ENCODE measurements at regions not wholly inside any gene's neighbourhood (a gene's known extent, or its start where the extent isn't known, plus 50 kb on each side); places are given as distances from the start of the nearest gene placed in this dataset.

DNA sequence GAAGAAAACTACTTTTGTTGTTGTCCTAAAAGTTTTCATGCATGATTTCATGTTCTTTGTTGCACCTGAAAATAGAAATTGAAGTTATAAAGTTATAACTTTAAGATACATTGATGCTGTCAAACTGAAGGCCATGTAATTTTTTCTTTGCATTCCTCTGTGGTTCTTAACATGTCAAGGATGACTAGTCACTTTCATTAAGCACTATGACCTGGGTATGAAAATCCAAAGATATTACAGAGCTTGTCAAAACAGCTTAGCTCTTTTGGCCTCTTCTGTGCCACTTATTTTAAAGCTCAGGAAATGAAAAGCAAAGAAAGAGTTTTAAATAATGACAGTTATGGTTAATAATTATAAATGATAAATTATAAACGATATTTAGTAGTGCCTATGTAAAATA is 241.6 kb upstream of the CACNA2D1 start:
- TF ChIP-seq, protein P1, sequence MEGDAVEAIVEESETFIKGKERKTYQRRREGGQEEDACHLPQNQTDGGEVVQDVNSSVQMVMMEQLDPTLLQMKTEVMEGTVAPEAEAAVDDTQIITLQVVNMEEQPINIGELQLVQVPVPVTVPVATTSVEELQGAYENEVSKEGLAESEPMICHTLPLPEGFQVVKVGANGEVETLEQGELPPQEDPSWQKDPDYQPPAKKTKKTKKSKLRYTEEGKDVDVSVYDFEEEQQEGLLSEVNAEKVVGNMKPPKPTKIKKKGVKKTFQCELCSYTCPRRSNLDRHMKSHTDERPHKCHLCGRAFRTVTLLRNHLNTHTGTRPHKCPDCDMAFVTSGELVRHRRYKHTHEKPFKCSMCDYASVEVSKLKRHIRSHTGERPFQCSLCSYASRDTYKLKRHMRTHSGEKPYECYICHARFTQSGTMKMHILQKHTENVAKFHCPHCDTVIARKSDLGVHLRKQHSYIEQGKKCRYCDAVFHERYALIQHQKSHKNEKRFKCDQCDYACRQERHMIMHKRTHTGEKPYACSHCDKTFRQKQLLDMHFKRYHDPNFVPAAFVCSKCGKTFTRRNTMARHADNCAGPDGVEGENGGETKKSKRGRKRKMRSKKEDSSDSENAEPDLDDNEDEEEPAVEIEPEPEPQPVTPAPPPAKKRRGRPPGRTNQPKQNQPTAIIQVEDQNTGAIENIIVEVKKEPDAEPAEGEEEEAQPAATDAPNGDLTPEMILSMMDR (IDR thresholded peaks at IDR 0.05; ENCODE audit: low read depth, low read length, missing control alignments) = no peak
- DNase-seq (ENCODE audit: extremely low read depth, low read depth) = no peak
- no peak overlapping the region for H3K4me3 ChIP-seq (replicated peaks; ENCODE audit: low read depth, low read length)

DNA sequence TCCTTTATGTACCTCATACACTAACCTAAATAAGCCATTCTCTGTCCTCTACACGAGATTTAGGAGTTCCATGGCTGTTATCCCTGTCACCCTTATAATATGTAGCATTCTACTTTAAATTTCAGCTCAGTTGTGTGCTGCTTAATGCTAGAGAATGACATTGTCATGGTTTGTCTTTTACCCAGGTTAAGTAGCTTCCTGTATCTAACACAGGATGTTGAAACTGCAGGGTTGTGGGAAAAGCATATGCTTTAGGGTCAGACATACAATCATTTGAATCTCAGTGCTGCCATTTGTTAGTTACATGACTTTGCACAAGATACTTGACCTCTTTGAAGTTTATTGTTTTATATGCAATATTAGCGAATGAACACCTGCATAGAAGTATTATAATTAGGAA is 235.1 kb upstream of the CACNA2D1 start:
- TF ChIP-seq, protein P1 (IDR thresholded peaks at IDR 0.05; ENCODE audit: low read depth, low read length, missing control alignments) = no peak
- no peak for DNase-seq (ENCODE audit: extremely low read depth, low read depth)
- no peak overlapping the region for H3K4me3 ChIP-seq (replicated peaks; ENCODE audit: low read depth, low read length)

DNA sequence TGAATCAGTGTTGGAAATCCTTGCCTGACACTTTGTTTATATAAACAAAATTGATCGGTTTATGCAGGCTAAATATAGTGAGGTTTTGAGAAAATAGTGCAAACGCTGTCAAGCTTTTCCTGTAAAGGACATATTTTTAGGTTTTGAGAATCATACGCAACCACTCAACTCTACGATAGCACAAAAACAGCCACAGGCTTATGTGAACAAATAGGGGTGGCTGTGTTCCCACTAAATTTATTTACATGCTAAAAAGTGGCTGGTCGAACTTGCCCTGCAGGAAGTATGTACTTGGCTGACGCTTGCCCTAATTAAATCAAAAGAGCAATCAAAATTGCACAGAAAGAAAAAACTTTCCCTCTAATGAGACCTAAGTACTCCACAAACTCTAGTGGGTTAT is 234.7 kb upstream of the CACNA2D1 start:
- H3K4me3 ChIP-seq (replicated peaks; ENCODE audit: low read depth, low read length) = no peak overlapping the region
- DNase-seq (ENCODE audit: extremely low read depth, low read depth) = no peak
- TF ChIP-seq, protein P1 (IDR thresholded peaks at IDR 0.05; ENCODE audit: low read depth, low read length, missing control alignments) = no peak

DNA sequence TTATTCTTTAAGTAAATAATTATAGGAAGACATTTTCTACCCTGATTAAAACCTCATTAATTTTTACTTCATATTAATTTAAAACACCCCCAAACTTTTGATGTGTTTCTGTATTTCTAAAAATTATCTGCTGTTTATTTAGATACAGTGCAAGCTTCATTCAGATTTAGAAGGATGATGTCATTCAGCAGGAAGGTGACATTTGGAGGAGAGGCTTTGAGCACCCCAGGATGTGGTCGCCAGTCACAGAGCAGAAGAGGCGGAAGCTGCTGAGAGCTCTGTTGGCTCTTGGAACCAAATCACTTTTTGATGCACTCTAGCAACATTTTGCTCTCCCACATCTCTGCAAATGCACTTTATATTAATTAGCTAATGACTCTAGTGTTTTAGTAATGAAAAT is 233.9 kb upstream of the CACNA2D1 start:
- H3K4me3 ChIP-seq (replicated peaks; ENCODE audit: low read depth, low read length) = no peak overlapping the region
- DNase-seq (ENCODE audit: extremely low read depth, low read depth) = no peak
- TF ChIP-seq, protein P1 (IDR thresholded peaks at IDR 0.05; ENCODE audit: low read depth, low read length, missing control alignments) = no peak

DNA sequence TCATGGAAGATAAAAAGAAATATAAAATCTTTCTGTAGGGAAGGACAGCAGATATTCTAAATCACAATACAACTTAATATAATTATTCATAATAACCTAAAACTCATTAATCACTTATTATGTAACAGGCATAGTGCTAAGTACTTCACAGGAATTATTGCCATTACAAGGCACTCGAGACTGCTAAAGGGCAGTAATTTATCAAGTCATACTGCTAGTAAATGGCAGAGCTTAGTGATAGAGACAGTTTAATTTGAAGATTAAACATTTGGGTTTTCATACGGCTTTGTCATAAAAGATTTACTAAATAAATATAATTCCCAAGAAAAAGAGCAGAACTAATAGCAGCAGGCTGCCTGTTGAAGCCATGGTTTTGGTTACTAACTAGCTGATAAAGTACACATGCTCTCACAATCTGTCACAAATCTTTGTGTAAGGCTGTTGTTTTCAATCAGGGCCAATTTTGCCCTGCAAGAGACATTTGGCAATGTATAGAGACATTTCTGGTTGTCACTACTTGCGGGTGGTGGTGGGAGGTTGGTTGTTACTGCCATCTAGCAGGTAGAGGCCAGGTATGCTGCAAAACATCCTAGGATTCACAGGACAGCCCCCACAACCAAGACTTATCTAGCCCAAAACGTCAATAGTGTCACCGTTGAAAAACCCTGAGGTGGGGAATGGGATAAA is 233.3 kb upstream of the CACNA2D1 start:
- TF ChIP-seq, protein P1 (IDR thresholded peaks at IDR 0.05; ENCODE audit: low read depth, low read length, missing control alignments) = no peak

DNA sequence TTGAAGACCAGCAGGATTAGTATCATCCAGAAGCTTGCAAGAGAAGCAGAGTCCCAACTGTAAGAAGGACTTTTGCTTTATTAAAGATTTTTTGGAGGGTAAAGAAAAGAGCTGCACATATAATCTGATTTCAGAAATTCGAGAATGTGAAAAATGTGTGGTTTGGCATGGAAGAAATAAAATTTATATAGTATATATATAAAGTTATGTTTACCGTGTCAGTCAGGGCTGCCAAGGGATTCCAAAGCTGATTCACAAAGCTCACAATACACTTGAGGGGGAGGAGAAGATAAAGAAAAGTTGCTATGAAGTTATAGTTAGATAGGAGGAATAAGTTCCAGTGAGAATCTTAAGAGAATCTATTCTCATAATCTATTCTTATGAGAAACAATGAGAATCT is 231.8 kb upstream of the CACNA2D1 start:
- no peak for DNase-seq (ENCODE audit: extremely low read depth, low read depth)
- TF ChIP-seq, protein P1 (IDR thresholded peaks at IDR 0.05; ENCODE audit: low read depth, low read length, missing control alignments) = no peak
- no peak overlapping the region for H3K4me3 ChIP-seq (replicated peaks; ENCODE audit: low read depth, low read length)

More for the DNA sequence above, 233.3 kb upstream of the CACNA2D1 start:
- DNase-seq (ENCODE audit: extremely low read depth, low read depth) = no peak
- no peak overlapping the region for H3K4me3 ChIP-seq (replicated peaks; ENCODE audit: low read depth, low read length)

DNA sequence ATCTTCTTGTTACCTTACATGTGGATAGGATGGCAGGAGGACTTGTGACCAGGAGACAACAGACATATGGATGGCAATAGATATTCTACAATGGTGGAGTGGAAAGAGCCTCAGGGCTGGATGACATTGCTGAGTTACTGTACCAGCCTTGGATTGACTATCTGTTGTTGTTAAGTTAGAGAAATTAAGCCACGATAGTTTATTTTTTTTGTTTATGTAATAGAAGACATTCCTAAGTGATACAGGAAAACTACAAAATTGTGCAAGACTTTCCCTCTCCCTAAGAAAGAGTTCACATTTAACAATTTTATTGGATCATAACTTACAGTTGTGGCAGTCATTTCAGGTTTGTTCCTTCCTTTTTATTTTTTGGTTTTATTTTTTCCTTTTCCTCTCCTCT is 230.7 kb upstream of the CACNA2D1 start:
- no peak overlapping the region for H3K4me3 ChIP-seq (replicated peaks; ENCODE audit: low read depth, low read length)
- DNase-seq (ENCODE audit: extremely low read depth, low read depth) = no peak
- TF ChIP-seq, protein P1 (IDR thresholded peaks at IDR 0.05; ENCODE audit: low read depth, low read length, missing control alignments) = no peak

Data from HFF-Myc (cell line).